ENCODE measurements at regions not wholly inside any gene's neighbourhood (a gene's known extent, or its start where the extent isn't known, plus 50 kb on each side); places are given as distances from the start of the nearest gene placed in this dataset.
A peak's percentile ranks its signal among the peaks of the same experiment; 100 is the strongest.

- H3K4me3 ChIP-seq: no peak overlapping the region
- 41 to 57% methylated on average over 9 of the region's 9 CpGs for WGBS, 2 donors
Measured at GRCh38 chr5:10876006-10876744, 115.1 kb upstream of the DAP start.

GRCh38 chr5:10875201-10875768 is 114.3 kb upstream of the DAP start:
- Histone ChIP-seq H3K4me1 (peaks cover 0 to 13% (median 0%) of the 10 kb centered on the region in 9 donors), H3K9me3 (no peaks in the 10 kb centered on the region), H3K4me3 (no peak overlapping the region), H3K27me3 (peaks cover 0 to 9% (median 0%) of the 10 kb centered on the region in 7 donors), H3K36me3 (no peaks in the 10 kb centered on the region), H3K27ac (no peak overlapping the region)
- ATAC-seq (no peak), DNase-seq (no peak)
- no peak for TF ChIP-seq CTCF (IDR thresholded peaks at IDR 0.05)
- intact Hi-C loops (cut with DNase I): no loop called here
- 88 to 92% methylated on average over 10 of the region's 10 CpGs for WGBS, 2 donors

More at GRCh38 chr5:10876006-10876744, 115.1 kb upstream of the DAP start:
- Histone ChIP-seq H3K27ac (no peak overlapping the region), H3K9me3 (no peaks in the 10 kb centered on the region), H3K27me3 (peaks cover 0 to 9% (median 0%) of the 10 kb centered on the region in 7 donors), H3K4me1 (peaks cover 0 to 13% (median 0%) of the 10 kb centered on the region in 9 donors), H3K36me3 (no peaks in the 10 kb centered on the region)
- ATAC-seq: peak in 2 of 8 donors; percentile 18 to 38
- no peak for TF ChIP-seq CTCF (IDR thresholded peaks at IDR 0.05)
- no peak for DNase-seq
- intact Hi-C loops (cut with DNase I): no loop called here

DNA sequence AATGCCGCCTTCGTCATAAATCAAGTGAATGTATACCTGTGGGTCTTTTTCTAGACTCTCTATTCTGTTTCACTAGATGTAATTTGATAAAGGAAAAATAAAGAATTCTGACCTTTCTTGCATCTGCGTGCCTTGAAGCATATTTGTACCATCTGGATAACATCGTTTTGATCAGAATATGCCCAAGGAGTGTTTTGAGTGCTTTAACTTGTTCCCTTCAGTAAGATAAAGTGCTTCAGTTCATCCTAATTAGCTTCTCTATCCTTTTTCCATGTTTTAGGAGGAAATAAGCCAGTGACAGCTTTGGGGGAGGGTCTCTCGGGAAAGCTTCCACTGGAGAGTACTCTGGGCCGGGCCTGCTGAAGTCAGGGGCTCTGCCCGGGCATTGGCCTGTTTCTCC is 113.5 kb upstream of the DAP start:
- ATAC-seq: no peak
- WGBS, 2 donors: 80 to 81% methylated on average over 7 of the region's 7 CpGs
- no peak overlapping the region for H3K4me3 ChIP-seq
- H3K27ac ChIP-seq: no peak overlapping the region
- no peak for DNase-seq
- peaks cover 0 to 13% (median 0%) of the 10 kb centered on the region in 9 donors for H3K4me1 ChIP-seq
- no peaks in the 10 kb centered on the region for H3K36me3 ChIP-seq
- peaks cover 0 to 9% (median 0%) of the 10 kb centered on the region in 7 donors for H3K27me3 ChIP-seq
- H3K9me3 ChIP-seq: no peaks in the 10 kb centered on the region
- intact Hi-C loops (cut with DNase I): no loop called here
- no peak for TF ChIP-seq CTCF (IDR thresholded peaks at IDR 0.05)

DNA sequence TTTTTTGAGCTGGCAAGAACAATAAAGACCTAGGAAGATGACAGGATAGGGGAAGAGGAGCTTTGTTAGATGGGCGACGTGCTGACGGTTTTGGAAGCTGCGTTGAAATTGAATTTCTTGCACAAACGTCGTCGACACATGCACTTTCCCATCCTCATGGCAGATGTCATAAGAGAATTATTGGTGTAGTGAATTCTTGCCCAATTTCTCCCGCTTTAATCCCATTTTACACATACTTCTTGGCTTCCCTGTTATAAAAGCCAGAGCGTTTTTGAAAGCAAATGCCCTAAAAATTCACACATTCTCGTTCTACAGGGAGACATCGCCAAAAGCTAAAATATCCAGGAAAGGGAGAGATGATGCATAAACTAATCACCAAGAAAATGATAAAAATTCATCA is 109.8 kb upstream of the DAP start:
- no peak for DNase-seq
- Histone ChIP-seq H3K27me3 (no peaks in the 10 kb centered on the region), H3K36me3 (no peaks in the 10 kb centered on the region), H3K4me1 (peaks cover 0 to under 1% (median 0%) of the 10 kb centered on the region in 9 donors), H3K27ac (no peak overlapping the region), H3K9me3 (no peaks in the 10 kb centered on the region), H3K4me3 (no peak overlapping the region)
- WGBS, 2 donors: 79 to 85% methylated on average over 11 of the region's 11 CpGs
- no peak for TF ChIP-seq CTCF (IDR thresholded peaks at IDR 0.05)
- intact Hi-C loops (cut with DNase I): no loop called here
- no peak for ATAC-seq

All from heart right ventricle (tissue), 16 donors.